ENCODE measurements at regions not wholly inside any gene's neighbourhood (a gene's known extent, or its start where the extent isn't known, plus 50 kb on each side); places are given as distances from the start of the nearest gene placed in this dataset.

DNA sequence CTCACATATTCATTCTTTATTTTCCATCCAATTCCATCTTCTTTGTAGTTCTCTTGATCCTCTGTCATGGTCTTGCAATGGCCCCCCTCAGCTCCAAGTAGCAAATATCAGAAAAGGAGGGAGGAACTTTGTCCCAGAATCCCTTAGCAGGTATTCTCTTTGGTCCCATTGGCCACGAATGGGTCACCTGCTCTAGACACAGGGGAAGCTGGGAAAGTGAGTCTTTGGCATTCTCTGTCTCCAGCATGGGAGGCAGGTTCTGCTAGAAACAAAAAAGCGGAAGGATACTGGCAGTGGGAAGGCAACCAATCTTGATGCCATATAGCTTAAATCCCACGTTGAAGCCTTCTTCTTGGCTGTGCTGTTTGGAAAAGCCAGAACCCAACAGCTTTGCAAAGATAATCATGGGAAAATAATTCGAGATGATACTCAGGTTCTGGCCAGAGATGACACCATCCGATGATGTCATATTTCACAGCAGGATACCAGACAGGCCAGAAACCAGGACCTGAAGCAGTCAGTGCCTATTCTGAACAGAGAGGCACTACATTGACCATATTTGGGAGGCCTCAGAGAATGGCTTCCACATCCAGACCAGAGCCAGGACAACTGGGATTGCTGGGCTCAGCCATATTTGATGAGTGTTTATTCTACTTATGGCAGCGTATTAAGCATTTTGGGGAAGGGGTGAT is 110.4 kb upstream of the ATXN3L start:
- in situ Hi-C loops (cut with MboI): no loop called here
- SMC1A ChIA-PET (ENCODE audit: uncharacterized antibody, unreplicated experiment): no interaction called here
- no peak for FAIRE-seq
- no peak for DNase-seq (ENCODE audit: low read depth, low spot score)
- no peaks in the 10 kb centered on the region for H3K9me3 ChIP-seq (replicated peaks; ENCODE audit: control insufficient read depth, insufficient read depth, low read length)
- intact Hi-C loops (cut with micrococcal nuclease; ENCODE audit: unreplicated experiment): no loop called here
- H3K4me3 ChIP-seq: no peak overlapping the region
- POLR2A ChIA-PET: no interaction called here
- H3K27me3 ChIP-seq (replicated peaks in 1 of 2; ENCODE audit: control insufficient read depth in 2 of 2, insufficient read depth in 2 of 2, low read length in 1 of 2): no peaks in the 10 kb centered on the region
- H3K36me3 ChIP-seq (ENCODE audit: control insufficient read depth in 2 of 2, insufficient read depth in 2 of 2, low read length in 1 of 2): no peaks in the 10 kb centered on the region
- WGBS (ENCODE audit: insufficient coverage, insufficient replicate concordance, low lambda C conversion rate, missing lambda C conversion rate): 59% methylated on average over 6 of the region's 6 CpGs
- no peak overlapping the region for H3K4me2 ChIP-seq (ENCODE audit: control insufficient read depth, insufficient read depth)
- RAD21 ChIA-PET (ENCODE audit: unreplicated experiment): no interaction called here
- H4K20me1 ChIP-seq (ENCODE audit: control insufficient read depth, insufficient read depth): no peaks in the 10 kb centered on the region
- CTCF ChIA-PET: no interaction called here
- no TSS peak for BruUV-seq (replicated peaks)
- H3K4me1 ChIP-seq (ENCODE audit: control insufficient read depth, insufficient read depth, low read length): no peaks in the 10 kb centered on the region
- no peak overlapping the region for H2AFZ ChIP-seq (ENCODE audit: control insufficient read depth, low read depth, low read length)
- TF ChIP-seq, protein P1, sequence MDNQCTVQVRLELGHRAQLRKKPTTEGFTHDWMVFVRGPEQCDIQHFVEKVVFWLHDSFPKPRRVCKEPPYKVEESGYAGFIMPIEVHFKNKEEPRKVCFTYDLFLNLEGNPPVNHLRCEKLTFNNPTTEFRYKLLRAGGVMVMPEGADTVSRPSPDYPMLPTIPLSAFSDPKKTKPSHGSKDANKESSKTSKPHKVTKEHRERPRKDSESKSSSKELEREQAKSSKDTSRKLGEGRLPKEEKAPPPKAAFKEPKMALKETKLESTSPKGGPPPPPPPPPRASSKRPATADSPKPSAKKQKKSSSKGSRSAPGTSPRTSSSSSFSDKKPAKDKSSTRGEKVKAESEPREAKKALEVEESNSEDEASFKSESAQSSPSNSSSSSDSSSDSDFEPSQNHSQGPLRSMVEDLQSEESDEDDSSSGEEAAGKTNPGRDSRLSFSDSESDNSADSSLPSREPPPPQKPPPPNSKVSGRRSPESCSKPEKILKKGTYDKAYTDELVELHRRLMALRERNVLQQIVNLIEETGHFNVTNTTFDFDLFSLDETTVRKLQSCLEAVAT (IDR thresholded peaks at IDR 0.05): no peak
- TF ChIP-seq NFYB (IDR thresholded peaks at IDR 0.05; ENCODE audit: insufficient read depth, low read depth, low read length) (peak; percentile 28; the same call in 1 of the 2 replicates), SRF (IDR thresholded peaks at IDR 0.05; ENCODE audit: low read depth in 2 of 2, low read length in 2 of 2) (0 out of 4 replicates have a peak, but pooled peaks of 1 of the 2 experiments have one; percentile 18)
- no peaks in the 10 kb centered on the region for H3K79me2 ChIP-seq (ENCODE audit: control insufficient read depth, insufficient read depth, low read length)
- no peak overlapping the region for H3K9ac ChIP-seq (ENCODE audit: control insufficient read depth, insufficient read depth, low read length)
- no peak overlapping the region for H3K27ac ChIP-seq (ENCODE audit: control insufficient read depth, insufficient read depth)
- ATAC-seq: no peak
